HG02870 (cell line): ENCODE measurements at regions not wholly inside any gene's neighbourhood (a gene's known extent, or its start where the extent isn't known, plus 50 kb on each side); places are given as distances from the start of the nearest gene placed in this dataset.
A peak's percentile ranks its signal among the peaks of the same experiment; 100 is the strongest.

Experiments used
- ATAC-seq: cut with Tn5 transposase; IDR thresholded peaks from one replicate; pipeline ENCODE4 v1.9.1; 2021; ENCODE audit warnings: mild to moderate bottlenecking, moderate library complexity; ENCODE audit not compliant: unreplicated experiment

- peak; percentile 72 for ATAC-seq
Observed at GRCh38 chr5:35478856-35479682, 138.6 kb upstream of the SPEF2 start.

DNA sequence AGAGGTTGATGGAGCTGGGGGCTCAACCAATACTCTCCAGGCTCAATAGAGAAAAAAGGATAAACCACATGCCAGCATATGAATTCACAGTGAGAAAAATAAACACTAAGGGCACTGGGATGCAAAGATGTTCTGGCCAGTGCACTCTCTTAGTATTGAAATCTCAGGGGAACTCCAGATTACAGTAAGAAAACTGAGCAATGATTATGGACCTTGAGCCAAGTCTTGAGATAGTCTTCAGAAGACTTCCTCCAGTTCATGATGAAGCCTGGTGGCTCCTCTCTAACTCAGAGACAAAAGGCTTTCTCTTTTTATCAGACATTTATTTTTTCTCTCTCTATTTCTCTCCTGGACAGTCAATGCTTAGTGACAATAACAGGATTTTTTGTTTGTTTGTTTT lies 139.8 kb upstream of the SPEF2 start:
- ATAC-seq: no peak

GRCh38 chr5:35477321-35477720 lies 140.3 kb upstream of the SPEF2 start:
- ATAC-seq: no peak

DNA sequence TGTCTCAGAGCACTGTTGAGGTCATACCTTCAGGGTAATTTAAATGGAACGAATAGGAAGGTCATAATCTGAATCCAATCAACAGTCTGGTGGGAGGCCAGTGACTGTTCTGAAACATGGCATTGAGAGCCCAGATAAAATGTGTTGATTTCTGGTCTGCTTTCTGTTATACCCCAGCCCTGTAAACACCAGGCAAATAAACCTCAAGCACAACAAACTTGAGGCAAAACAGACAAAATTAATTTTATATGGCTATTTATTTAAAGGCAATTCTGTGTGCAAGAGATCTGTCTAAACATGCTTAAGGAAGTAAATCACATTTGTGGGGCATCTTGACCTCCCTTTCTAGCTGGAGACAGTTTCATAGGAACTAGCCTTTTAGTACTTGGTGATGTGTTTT lies 140.9 kb upstream of the SPEF2 start:
- no peak for ATAC-seq

DNA sequence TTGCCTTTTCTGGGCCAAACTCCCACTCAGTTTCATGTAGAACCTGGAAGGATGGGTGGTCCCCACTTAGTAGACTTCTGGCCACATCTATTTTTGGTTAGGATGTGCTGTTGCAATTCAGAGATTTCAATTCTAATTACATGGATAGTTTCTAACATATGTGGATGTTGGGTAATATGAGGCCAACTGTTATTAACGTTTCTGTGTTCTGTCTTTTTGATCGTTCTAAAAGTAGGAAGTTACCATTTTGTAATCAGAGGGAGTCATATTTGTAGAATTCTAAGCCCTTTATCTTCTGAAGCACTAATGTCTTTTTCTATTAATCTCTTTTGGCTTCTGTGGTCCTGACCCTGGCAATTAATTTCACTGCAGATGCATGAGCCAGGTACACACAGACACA lies 141.6 kb upstream of the SPEF2 start:
- ATAC-seq: no peak

GRCh38 chr5:35473589-35473988 lies 144.1 kb upstream of the SPEF2 start:
- no peak for ATAC-seq

DNA sequence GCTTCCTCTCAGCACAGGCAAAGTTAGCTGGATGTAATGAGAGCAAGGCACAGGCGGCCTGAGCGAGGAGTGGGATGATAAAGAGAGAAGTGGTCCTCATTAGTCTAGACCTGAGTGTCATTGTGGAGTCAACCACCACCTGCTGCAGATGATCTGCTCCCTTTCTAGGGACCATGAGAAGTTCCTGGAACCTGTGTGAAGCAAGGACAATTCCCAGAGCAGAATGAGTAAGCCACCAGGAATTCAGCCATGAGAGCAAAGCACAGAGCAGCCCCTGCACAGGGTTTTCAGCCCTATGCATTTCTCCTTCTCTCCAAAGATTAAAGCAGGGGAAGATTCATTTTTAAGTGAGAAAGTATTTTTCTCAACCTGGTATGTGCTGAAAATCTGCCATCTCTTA lies 146.8 kb upstream of the SPEF2 start:
- no peak for ATAC-seq

DNA sequence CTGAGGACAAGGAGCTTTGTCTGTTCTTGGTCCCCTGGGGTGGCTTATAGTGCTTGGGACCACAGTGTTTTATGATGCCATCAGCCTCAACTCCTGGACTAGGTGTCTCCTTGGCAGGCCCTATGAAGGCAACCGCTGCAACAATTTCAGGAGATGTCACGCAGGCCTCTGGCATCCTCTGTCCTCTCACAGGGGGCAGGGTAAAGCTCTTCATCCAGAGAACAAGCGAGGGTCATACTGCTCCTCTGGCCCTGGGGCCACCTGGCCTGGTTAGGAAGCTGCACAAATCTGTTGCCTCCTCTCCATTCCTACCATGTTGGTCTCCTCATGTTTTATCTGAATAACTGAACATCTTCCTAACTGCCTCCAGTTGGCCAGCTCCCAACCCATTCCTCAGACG lies 148.9 kb upstream of the SPEF2 start:
- no peak for ATAC-seq

DNA sequence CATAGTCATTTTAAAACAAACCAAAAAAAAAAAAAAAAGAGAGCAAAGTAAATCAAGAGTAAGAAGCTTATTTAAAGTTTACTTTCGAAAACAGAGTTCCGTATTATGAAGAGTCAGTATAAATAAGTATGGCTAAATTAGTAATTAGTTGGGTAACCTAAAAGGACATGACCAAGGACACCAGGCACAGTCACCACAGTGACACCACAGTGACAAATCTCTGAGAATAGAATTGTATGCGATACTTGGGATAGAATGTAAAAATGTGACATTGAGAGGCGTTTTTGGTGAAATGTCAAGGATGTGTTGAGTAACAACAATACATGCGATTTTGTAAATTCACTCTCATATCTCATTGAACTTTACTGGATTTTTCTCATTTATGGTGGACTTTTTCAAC lies 150.9 kb upstream of the SPEF2 start:
- no peak for ATAC-seq

GRCh38 chr5:35464757-35465156 lies 152.9 kb upstream of the SPEF2 start:
- no peak for ATAC-seq

- no peak for ATAC-seq
Observed at GRCh38 chr5:35461530-35461929, 156.1 kb upstream of the SPEF2 start.

- no peak for ATAC-seq
Observed at GRCh38 chr5:35458824-35459207, 158.8 kb upstream of the SPEF2 start.

- ATAC-seq: no peak
Observed at GRCh38 chr5:35457912-35458823, 159.5 kb upstream of the SPEF2 start.

DNA sequence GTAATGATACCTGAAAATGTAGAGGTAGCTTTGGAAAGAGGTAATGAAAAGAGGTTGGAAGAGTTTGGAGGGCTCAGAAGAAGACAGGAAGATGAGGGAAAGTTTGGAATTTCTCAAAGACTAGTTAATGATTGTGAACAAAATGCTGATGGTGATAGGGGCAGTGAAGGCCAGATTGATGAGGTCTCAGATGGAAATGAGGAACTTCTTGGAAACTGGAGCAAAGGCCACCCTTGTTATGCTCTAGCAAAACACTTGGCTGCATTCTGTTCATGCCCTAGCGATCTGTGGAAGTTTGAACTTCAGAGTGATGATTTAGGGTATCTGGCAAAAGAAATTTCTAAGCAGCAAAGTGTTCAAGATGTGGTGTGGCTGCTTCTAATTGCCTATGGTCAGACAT lies 161.2 kb upstream of the SPEF2 start:
- no peak for ATAC-seq

GRCh38 chr5:35454011-35454525 lies 163.6 kb upstream of the SPEF2 start:
- ATAC-seq: no peak

- ATAC-seq: no peak
Observed at GRCh38 chr5:35443803-35444595, 173.7 kb upstream of the SPEF2 start.

DNA sequence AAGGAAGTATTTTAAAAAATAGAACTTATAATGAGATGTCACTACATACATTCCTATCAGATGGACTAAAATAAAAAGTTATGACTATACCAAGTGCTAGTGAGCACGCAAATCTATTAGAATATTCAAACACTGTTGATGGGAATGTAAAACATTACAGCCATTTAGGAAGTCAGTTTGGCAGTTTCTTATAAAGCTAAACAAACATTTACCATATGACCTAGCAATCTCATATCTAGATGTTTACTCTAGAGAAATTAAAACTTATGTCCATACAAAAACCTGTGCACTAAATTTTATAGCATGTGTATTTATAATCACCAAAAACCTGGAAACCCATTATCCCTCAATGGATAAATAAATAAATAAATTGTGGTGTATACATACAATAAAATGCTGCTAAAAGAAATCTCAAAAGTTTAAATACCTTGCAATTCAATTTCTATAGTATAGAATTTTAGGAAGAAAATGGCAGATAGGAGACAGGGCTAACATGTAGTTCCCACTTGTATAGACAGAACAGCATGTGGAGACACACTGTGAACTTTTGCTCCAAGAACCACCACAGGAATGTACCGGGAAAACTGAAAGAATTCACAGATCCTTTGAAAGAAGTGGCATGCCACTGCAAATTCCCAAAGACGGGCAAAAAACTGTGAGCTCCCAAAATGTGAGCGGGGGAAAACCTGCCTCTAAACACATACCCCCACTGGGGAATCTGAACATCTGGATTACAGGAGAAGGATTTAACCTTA lies 174.6 kb upstream of the SPEF2 start:
- no peak for ATAC-seq

GRCh38 chr5:35440409-35440808 lies 177.3 kb upstream of the SPEF2 start:
- ATAC-seq: no peak

DNA sequence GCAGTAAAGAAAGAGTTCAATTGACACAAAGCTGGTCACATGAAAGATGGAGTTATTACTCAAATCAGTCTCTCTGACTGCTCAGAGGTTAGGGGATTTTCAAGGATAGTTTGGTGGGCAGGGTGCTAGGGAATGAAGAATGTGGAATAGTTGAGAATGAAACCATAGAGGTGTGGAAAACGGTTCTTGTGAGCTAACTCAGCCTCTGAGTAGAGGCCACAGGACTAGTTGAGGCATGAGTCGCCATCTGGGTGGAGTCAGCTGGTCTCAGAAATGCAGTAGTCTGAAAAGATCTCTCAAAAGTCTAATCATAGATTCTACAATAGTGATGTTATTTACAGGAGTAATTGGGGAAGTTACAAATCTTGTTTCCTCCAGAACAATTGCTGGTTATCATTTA lies 178.9 kb upstream of the SPEF2 start:
- ATAC-seq: no peak

- no peak for ATAC-seq
Observed at GRCh38 chr5:35438288-35438687, 179.4 kb upstream of the SPEF2 start.
